ENCODE measurements at regions not wholly inside any gene's neighbourhood (a gene's known extent, or its start where the extent isn't known, plus 50 kb on each side); places are given as distances from the start of the nearest gene placed in this dataset.

GRCh38 chr3:170728181-170728580, 141.8 kb downstream of the RPL22L1 start:
- Histone ChIP-seq H3K36me3 (ENCODE audit: insufficient read depth, low read length) (no peaks in the 10 kb centered on the region), H3K9me3 (ENCODE audit: low read length) (no peaks in the 10 kb centered on the region), H3K4me1 (ENCODE audit: insufficient read depth, low read length) (no peaks in the 10 kb centered on the region), H3K4me3 (ENCODE audit: low read length) (no peak overlapping the region), H3K27me3 (ENCODE audit: insufficient read depth, low read length, poor library complexity, severe bottlenecking) (no peaks in the 10 kb centered on the region), H3K27ac (ENCODE audit: low read depth, low read length) (peak overlapping the region; percentile 71)
- Mint-ChIP-seq H3K27me3 (peaks cover 6 to 19% of the 10 kb centered on the region in 2 donors), H3K9me3 (no peaks in the 10 kb centered on the region), H3K27ac (no peak overlapping the region), H3K4me3 (no peak overlapping the region), H3K4me1 (no peaks in the 10 kb centered on the region), H3K36me3 (no peaks in the 10 kb centered on the region)
- DNase-seq = no peak
- CTCF ChIA-PET = no interaction called here
- POLR2A ChIA-PET = no interaction called here

GRCh38 chr3:170727754-170728153, 141.9 kb upstream of the SLC7A14 start:
- ChIA-PET POLR2A (no interaction called here), CTCF (no interaction called here)
- no peaks in the 10 kb centered on the region for H3K9me3 Mint-ChIP-seq
- peaks cover 3 to 18% of the 10 kb centered on the region in 2 donors for H3K27me3 Mint-ChIP-seq
- H3K4me3 Mint-ChIP-seq = no peak overlapping the region
- DNase-seq = no peak
- Histone ChIP-seq H3K4me1 (ENCODE audit: insufficient read depth, low read length) (no peaks in the 10 kb centered on the region), H3K27ac (ENCODE audit: low read depth, low read length) (peak overlapping the region; percentile 73), H3K4me3 (ENCODE audit: low read length) (no peak overlapping the region), H3K27me3 (ENCODE audit: insufficient read depth, low read length, poor library complexity, severe bottlenecking) (no peaks in the 10 kb centered on the region), H3K36me3 (ENCODE audit: insufficient read depth, low read length) (no peaks in the 10 kb centered on the region), H3K9me3 (ENCODE audit: low read length) (no peaks in the 10 kb centered on the region)
- H3K36me3 Mint-ChIP-seq = no peaks in the 10 kb centered on the region
- no peaks in the 10 kb centered on the region for H3K4me1 Mint-ChIP-seq
- H3K27ac Mint-ChIP-seq = no peak overlapping the region

- Histone ChIP-seq H3K4me1 (ENCODE audit: insufficient read depth, low read length) (no peaks in the 10 kb centered on the region), H3K27ac (ENCODE audit: low read depth, low read length) (peak overlapping the region; percentile 73), H3K27me3 (ENCODE audit: insufficient read depth, low read length, poor library complexity, severe bottlenecking) (no peaks in the 10 kb centered on the region), H3K4me3 (ENCODE audit: low read length) (no peak overlapping the region), H3K36me3 (ENCODE audit: insufficient read depth, low read length) (no peaks in the 10 kb centered on the region), H3K9me3 (ENCODE audit: low read length) (no peaks in the 10 kb centered on the region)
- Mint-ChIP-seq H3K36me3 (no peaks in the 10 kb centered on the region), H3K27ac (no peak overlapping the region), H3K9me3 (no peaks in the 10 kb centered on the region), H3K4me1 (no peaks in the 10 kb centered on the region), H3K4me3 (no peak overlapping the region), H3K27me3 (peaks cover 2 to 11% of the 10 kb centered on the region in 2 donors)
- ChIA-PET CTCF (no interaction called here), POLR2A (no interaction called here)
- DNase-seq = no peak
Measured at GRCh38 chr3:170726976-170727661, 141.2 kb upstream of the SLC7A14 start.

GRCh38 chr3:170725285-170725731, 139.4 kb upstream of the SLC7A14 start:
- DNase-seq = no peak
- POLR2A ChIA-PET = no interaction called here
- Mint-ChIP-seq H3K4me3 (no peak overlapping the region), H3K27ac (no peak overlapping the region), H3K4me1 (no peaks in the 10 kb centered on the region), H3K27me3 (peaks cover 3 to 10% of the 10 kb centered on the region in 2 donors), H3K9me3 (no peaks in the 10 kb centered on the region), H3K36me3 (no peaks in the 10 kb centered on the region)
- Histone ChIP-seq H3K4me3 (ENCODE audit: low read length) (no peak overlapping the region), H3K27me3 (ENCODE audit: insufficient read depth, low read length, poor library complexity, severe bottlenecking) (no peaks in the 10 kb centered on the region), H3K36me3 (ENCODE audit: insufficient read depth, low read length) (no peaks in the 10 kb centered on the region), H3K4me1 (ENCODE audit: insufficient read depth, low read length) (no peaks in the 10 kb centered on the region), H3K27ac (ENCODE audit: low read depth, low read length) (peak overlapping the region; percentile 1), H3K9me3 (ENCODE audit: low read length) (no peaks in the 10 kb centered on the region)
- CTCF ChIA-PET = no interaction called here

GRCh38 chr3:170724599-170725280, 138.9 kb upstream of the SLC7A14 start:
- POLR2A ChIA-PET = no interaction called here
- no peak for DNase-seq
- H3K4me1 ChIP-seq (ENCODE audit: insufficient read depth, low read length) = no peaks in the 10 kb centered on the region
- no peaks in the 10 kb centered on the region for H3K9me3 ChIP-seq (ENCODE audit: low read length)
- Mint-ChIP-seq H3K4me1 (no peaks in the 10 kb centered on the region), H3K4me3 (no peak overlapping the region), H3K36me3 (no peaks in the 10 kb centered on the region), H3K9me3 (no peaks in the 10 kb centered on the region), H3K27ac (no peak overlapping the region), H3K27me3 (peaks cover 2 to 11% of the 10 kb centered on the region in 2 donors)
- no peaks in the 10 kb centered on the region for H3K36me3 ChIP-seq (ENCODE audit: insufficient read depth, low read length)
- no peak overlapping the region for H3K27ac ChIP-seq (ENCODE audit: low read depth, low read length)
- CTCF ChIA-PET = no interaction called here
- no peaks in the 10 kb centered on the region for H3K27me3 ChIP-seq (ENCODE audit: insufficient read depth, low read length, poor library complexity, severe bottlenecking)
- H3K4me3 ChIP-seq (ENCODE audit: low read length) = no peak overlapping the region

- H3K9me3 ChIP-seq (ENCODE audit: low read length) = no peaks in the 10 kb centered on the region
- Mint-ChIP-seq H3K4me1 (no peaks in the 10 kb centered on the region), H3K27ac (no peak overlapping the region), H3K27me3 (peaks cover 3 to 24% of the 10 kb centered on the region in 2 donors), H3K9me3 (peaks cover 0 to 9% (median 4%) of the 10 kb centered on the region in 5 donors), H3K4me3 (no peak overlapping the region), H3K36me3 (no peaks in the 10 kb centered on the region)
- H3K27me3 ChIP-seq (ENCODE audit: insufficient read depth, low read length, poor library complexity, severe bottlenecking) = no peaks in the 10 kb centered on the region
- no peaks in the 10 kb centered on the region for H3K4me1 ChIP-seq (ENCODE audit: insufficient read depth, low read length)
- no peak overlapping the region for H3K27ac ChIP-seq (ENCODE audit: low read depth, low read length)
- no peaks in the 10 kb centered on the region for H3K36me3 ChIP-seq (ENCODE audit: insufficient read depth, low read length)
- ChIA-PET POLR2A (no interaction called here), CTCF (no interaction called here)
- DNase-seq = no peak
- H3K4me3 ChIP-seq (ENCODE audit: low read length) = no peak overlapping the region
Measured at GRCh38 chr3:170723241-170723640, 137.4 kb upstream of the SLC7A14 start.

- no peak overlapping the region for H3K4me3 ChIP-seq (ENCODE audit: low read length)
- H3K36me3 ChIP-seq (ENCODE audit: insufficient read depth, low read length) = no peaks in the 10 kb centered on the region
- Mint-ChIP-seq H3K4me1 (no peaks in the 10 kb centered on the region), H3K4me3 (no peak overlapping the region), H3K27ac (peak overlapping the region in 1 of 8 donors; percentile 22), H3K9me3 (peaks cover 4 to 9% (median 5%) of the 10 kb centered on the region in 5 donors), H3K36me3 (no peaks in the 10 kb centered on the region), H3K27me3 (peaks cover 6 to 39% of the 10 kb centered on the region in 2 donors)
- H3K9me3 ChIP-seq (ENCODE audit: low read length) = no peaks in the 10 kb centered on the region
- CTCF ChIA-PET = no interaction called here
- H3K27ac ChIP-seq (ENCODE audit: low read depth, low read length) = no peak overlapping the region
- H3K4me1 ChIP-seq (ENCODE audit: insufficient read depth, low read length) = no peaks in the 10 kb centered on the region
- no peak for DNase-seq
- no peaks in the 10 kb centered on the region for H3K27me3 ChIP-seq (ENCODE audit: insufficient read depth, low read length, poor library complexity, severe bottlenecking)
- POLR2A ChIA-PET = no interaction called here
Measured at GRCh38 chr3:170721563-170721962, 135.7 kb upstream of the SLC7A14 start.

- Mint-ChIP-seq H3K4me3 (no peak overlapping the region), H3K27me3 (peaks cover 9 to 54% of the 10 kb centered on the region in 2 donors), H3K9me3 (peaks cover 4 to 9% (median 6%) of the 10 kb centered on the region in 5 donors), H3K36me3 (no peaks in the 10 kb centered on the region), H3K27ac (no peak overlapping the region), H3K4me1 (no peaks in the 10 kb centered on the region)
- Histone ChIP-seq H3K4me1 (ENCODE audit: insufficient read depth, low read length) (no peaks in the 10 kb centered on the region), H3K9me3 (ENCODE audit: low read length) (no peaks in the 10 kb centered on the region), H3K27me3 (ENCODE audit: insufficient read depth, low read length, poor library complexity, severe bottlenecking) (no peaks in the 10 kb centered on the region), H3K4me3 (ENCODE audit: low read length) (no peak overlapping the region), H3K36me3 (ENCODE audit: insufficient read depth, low read length) (no peaks in the 10 kb centered on the region), H3K27ac (ENCODE audit: low read depth, low read length) (no peak overlapping the region)
- CTCF ChIA-PET = no interaction called here
- POLR2A ChIA-PET = no interaction called here
- DNase-seq = no peak
Measured at GRCh38 chr3:170719300-170719699, 133.4 kb upstream of the SLC7A14 start.
